ENCODE measurements at regions not wholly inside any gene's neighbourhood (a gene's known extent, or its start where the extent isn't known, plus 50 kb on each side); places are given as distances from the start of the nearest gene placed in this dataset.
"Not testable (repeated sequence)": the region's sequence is repeated elsewhere in the genome, so short reads cannot be mapped to it uniquely, and the experiment has no call there.

DNA sequence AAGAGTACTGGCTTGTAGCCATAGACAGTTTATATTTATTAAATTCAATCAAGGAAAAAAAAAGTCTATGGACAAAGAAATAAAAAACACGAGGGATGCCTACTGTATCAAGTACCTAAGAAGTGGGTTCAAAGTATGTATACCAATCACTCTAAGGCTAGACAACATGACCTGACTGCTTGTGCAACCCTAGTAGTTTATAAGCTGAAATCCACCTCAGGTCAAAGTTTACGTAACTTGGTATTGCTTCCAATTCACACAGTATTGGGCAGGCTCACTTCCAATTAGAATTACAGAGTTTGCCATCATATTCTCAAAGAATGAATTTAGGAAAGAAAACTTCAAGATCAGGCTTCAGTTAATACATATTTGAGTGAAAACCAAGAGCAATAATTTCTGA is 657.8 kb downstream of the DACH1 start:
- H3K4me3 ChIP-seq (ENCODE audit: control insufficient read depth in 1 of 7, extremely low read depth in 1 of 7, insufficient read depth in 4 of 7, low read depth in 2 of 7, low read length in 6 of 7): no peak overlapping the region
- H3K4me1 ChIP-seq (ENCODE audit: control extremely low read depth in 1 of 4, control insufficient read depth in 4 of 4, insufficient read depth in 4 of 4, low read length in 3 of 4): no peaks in the 10 kb centered on the region
- no peaks in the 10 kb centered on the region for H3K9me3 ChIP-seq (ENCODE audit: control extremely low read depth in 1 of 5, control insufficient read depth in 4 of 5, insufficient read depth in 2 of 5, low read depth in 1 of 5, low read length in 4 of 5)
- no peaks in the 10 kb centered on the region for H3K36me3 ChIP-seq (ENCODE audit: control insufficient read depth in 4 of 4, insufficient read depth in 4 of 4, low read length in 3 of 4)
- WGBS (ENCODE audit: insufficient coverage): no CpG with 5 or more reads among the region's 2 CpGs
- POLR2A ChIA-PET: no interaction called here
- CTCF ChIA-PET: no interaction called here
- no peaks in the 10 kb centered on the region for H3K27me3 ChIP-seq (replicated peaks in 2 of 5; ENCODE audit: control insufficient read depth in 4 of 5, insufficient read depth in 5 of 5, low read length in 4 of 5)
- DNase-seq: no peak
- no peak overlapping the region for H3K27ac ChIP-seq (ENCODE audit: insufficient read depth in 1 of 2, low read depth in 1 of 2, low read length in 2 of 2, poor library complexity in 1 of 2, severe bottlenecking in 2 of 2)

DNA sequence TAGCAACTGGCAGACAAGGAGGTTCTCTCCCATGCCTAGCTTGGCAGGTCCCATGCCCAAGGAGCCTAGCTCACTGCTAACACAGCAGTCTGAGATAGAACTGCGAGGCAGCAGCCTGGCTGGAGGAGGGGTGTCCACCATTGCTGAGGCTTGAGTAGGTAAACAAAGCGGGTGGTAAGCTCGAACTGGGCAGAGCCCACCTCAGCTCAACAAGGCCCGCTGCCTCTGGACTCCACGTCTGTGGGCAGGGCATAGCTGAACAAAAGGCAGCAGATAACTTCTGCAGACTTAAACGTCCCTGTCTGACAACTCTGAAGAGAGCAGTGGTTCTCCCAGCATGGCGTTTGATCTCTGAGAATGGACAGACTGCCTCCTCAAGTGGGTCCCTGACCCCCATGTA is 682.4 kb downstream of the DACH1 start:
- H3K36me3 ChIP-seq (ENCODE audit: control insufficient read depth in 4 of 4, insufficient read depth in 4 of 4, low read length in 3 of 4); H3K9me3 ChIP-seq (ENCODE audit: control extremely low read depth in 1 of 5, control insufficient read depth in 4 of 5, insufficient read depth in 2 of 5, low read depth in 1 of 5, low read length in 4 of 5); H3K27ac ChIP-seq (ENCODE audit: insufficient read depth in 1 of 2, low read depth in 1 of 2, low read length in 2 of 2, poor library complexity in 1 of 2, severe bottlenecking in 2 of 2); H3K4me3 ChIP-seq (ENCODE audit: control insufficient read depth in 1 of 7, extremely low read depth in 1 of 7, insufficient read depth in 4 of 7, low read depth in 2 of 7, low read length in 6 of 7); H3K4me1 ChIP-seq (ENCODE audit: control extremely low read depth in 1 of 4, control insufficient read depth in 4 of 4, insufficient read depth in 4 of 4, low read length in 3 of 4); CTCF ChIA-PET; H3K27me3 ChIP-seq (replicated peaks in 2 of 5; ENCODE audit: control insufficient read depth in 4 of 5, insufficient read depth in 5 of 5, low read length in 4 of 5); POLR2A ChIA-PET; DNase-seq: not testable (repeated sequence)
- WGBS (ENCODE audit: insufficient coverage): 100% methylated on average over 7 of the region's 7 CpGs

DNA sequence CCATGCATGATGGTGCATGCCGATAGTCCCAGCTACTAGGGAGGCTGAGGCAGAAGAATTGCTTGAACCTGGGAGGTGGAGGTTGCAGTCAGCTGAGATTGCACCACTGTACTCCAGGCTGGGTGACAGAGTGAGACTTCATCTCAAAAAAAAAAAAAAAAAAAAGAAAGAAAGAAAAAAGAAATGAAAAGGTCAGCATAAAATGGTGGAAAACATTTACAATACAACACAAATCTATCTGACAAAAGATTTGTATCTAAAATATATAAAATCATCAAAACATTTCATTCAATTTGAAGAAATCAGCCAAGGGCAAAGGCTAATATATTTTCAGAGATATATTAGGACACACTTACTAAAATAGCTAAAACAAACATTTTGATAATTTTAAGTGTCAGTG is 683.7 kb downstream of the DACH1 start:
- no CpG with 5 or more reads among the region's 1 CpG for WGBS (ENCODE audit: insufficient coverage)
- H3K4me3 ChIP-seq (ENCODE audit: control insufficient read depth in 1 of 7, extremely low read depth in 1 of 7, insufficient read depth in 4 of 7, low read depth in 2 of 7, low read length in 6 of 7); H3K4me1 ChIP-seq (ENCODE audit: control extremely low read depth in 1 of 4, control insufficient read depth in 4 of 4, insufficient read depth in 4 of 4, low read length in 3 of 4); POLR2A ChIA-PET; H3K27me3 ChIP-seq (replicated peaks in 2 of 5; ENCODE audit: control insufficient read depth in 4 of 5, insufficient read depth in 5 of 5, low read length in 4 of 5); CTCF ChIA-PET; H3K36me3 ChIP-seq (ENCODE audit: control insufficient read depth in 4 of 4, insufficient read depth in 4 of 4, low read length in 3 of 4); H3K9me3 ChIP-seq (ENCODE audit: control extremely low read depth in 1 of 5, control insufficient read depth in 4 of 5, insufficient read depth in 2 of 5, low read depth in 1 of 5, low read length in 4 of 5); DNase-seq; H3K27ac ChIP-seq (ENCODE audit: insufficient read depth in 1 of 2, low read depth in 1 of 2, low read length in 2 of 2, poor library complexity in 1 of 2, severe bottlenecking in 2 of 2): not testable (repeated sequence)

DNA sequence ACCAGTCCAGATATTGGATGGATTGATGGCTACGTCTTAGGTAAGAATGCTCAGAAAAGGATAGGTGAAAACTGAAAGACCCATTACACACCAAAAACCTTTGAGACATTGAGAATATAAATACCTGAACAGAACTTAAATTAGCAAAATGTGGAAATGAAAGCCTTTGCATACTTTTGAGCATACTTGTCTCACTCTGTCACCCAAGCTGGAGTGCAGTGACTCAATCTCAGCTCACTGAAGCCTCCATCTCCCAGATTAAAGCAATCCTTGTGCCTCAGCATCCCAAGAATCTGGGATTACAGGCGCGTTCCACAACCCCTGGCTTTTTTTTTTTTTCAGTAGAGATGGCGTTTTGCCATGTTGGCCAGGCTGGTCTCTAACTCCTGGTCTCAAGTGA is 695.3 kb downstream of the DACH1 start:
- no peak overlapping the region for H3K4me3 ChIP-seq (ENCODE audit: control insufficient read depth in 1 of 7, extremely low read depth in 1 of 7, insufficient read depth in 4 of 7, low read depth in 2 of 7, low read length in 6 of 7)
- ChIA-PET POLR2A (no interaction called here), CTCF (no interaction called here)
- no peaks in the 10 kb centered on the region for H3K36me3 ChIP-seq (ENCODE audit: control insufficient read depth in 4 of 4, insufficient read depth in 4 of 4, low read length in 3 of 4)
- no peaks in the 10 kb centered on the region for H3K9me3 ChIP-seq (ENCODE audit: control extremely low read depth in 1 of 5, control insufficient read depth in 4 of 5, insufficient read depth in 2 of 5, low read depth in 1 of 5, low read length in 4 of 5)
- no peak overlapping the region for H3K27ac ChIP-seq (ENCODE audit: insufficient read depth in 1 of 2, low read depth in 1 of 2, low read length in 2 of 2, poor library complexity in 1 of 2, severe bottlenecking in 2 of 2)
- DNase-seq: no peak
- no peaks in the 10 kb centered on the region for H3K27me3 ChIP-seq (replicated peaks in 2 of 5; ENCODE audit: control insufficient read depth in 4 of 5, insufficient read depth in 5 of 5, low read length in 4 of 5)
- 97% methylated on average over 3 of the region's 4 CpGs for WGBS (ENCODE audit: insufficient coverage)
- H3K4me1 ChIP-seq (ENCODE audit: control extremely low read depth in 1 of 4, control insufficient read depth in 4 of 4, insufficient read depth in 4 of 4, low read length in 3 of 4): no peaks in the 10 kb centered on the region

DNA sequence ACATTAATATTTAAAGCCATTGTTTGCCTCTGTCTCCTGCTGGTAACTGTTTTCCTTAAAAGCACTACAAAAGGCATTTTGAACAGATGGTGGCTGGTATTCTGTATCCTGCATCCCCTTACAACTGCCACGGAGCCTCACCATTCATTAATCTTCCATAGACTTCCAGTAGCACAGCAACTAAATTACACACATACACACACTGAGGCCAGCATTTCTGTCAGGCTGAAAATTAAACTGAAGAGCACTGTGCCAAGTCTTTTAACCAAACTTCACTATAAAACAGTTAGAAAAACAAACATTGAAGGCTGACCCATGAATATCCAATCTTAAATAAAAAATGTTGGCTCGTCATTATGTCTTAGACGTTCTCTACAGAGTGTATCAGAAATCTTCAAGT is 697.8 kb downstream of the DACH1 start:
- whole genome bisulfite sequencing (ENCODE audit: insufficient coverage): 71% methylated on average over 2 of the region's 3 CpGs
- no peaks in the 10 kb centered on the region for H3K27me3 ChIP-seq (replicated peaks in 2 of 5; ENCODE audit: control insufficient read depth in 4 of 5, insufficient read depth in 5 of 5, low read length in 4 of 5)
- DNase-seq: no peak
- H3K4me3 ChIP-seq (ENCODE audit: control insufficient read depth in 1 of 7, extremely low read depth in 1 of 7, insufficient read depth in 4 of 7, low read depth in 2 of 7, low read length in 6 of 7): no peak overlapping the region
- H3K4me1 ChIP-seq (ENCODE audit: control extremely low read depth in 1 of 4, control insufficient read depth in 4 of 4, insufficient read depth in 4 of 4, low read length in 3 of 4): no peaks in the 10 kb centered on the region
- H3K27ac ChIP-seq (ENCODE audit: insufficient read depth in 1 of 2, low read depth in 1 of 2, low read length in 2 of 2, poor library complexity in 1 of 2, severe bottlenecking in 2 of 2): no peak overlapping the region
- H3K36me3 ChIP-seq (ENCODE audit: control insufficient read depth in 4 of 4, insufficient read depth in 4 of 4, low read length in 3 of 4): no peaks in the 10 kb centered on the region
- no peaks in the 10 kb centered on the region for H3K9me3 ChIP-seq (ENCODE audit: control extremely low read depth in 1 of 5, control insufficient read depth in 4 of 5, insufficient read depth in 2 of 5, low read depth in 1 of 5, low read length in 4 of 5)
- CTCF ChIA-PET: no interaction called here
- POLR2A ChIA-PET: no interaction called here

- no peak for DNase-seq
- no peak overlapping the region for H3K27ac ChIP-seq (ENCODE audit: insufficient read depth in 1 of 2, low read depth in 1 of 2, low read length in 2 of 2, poor library complexity in 1 of 2, severe bottlenecking in 2 of 2)
- no peaks in the 10 kb centered on the region for H3K9me3 ChIP-seq (ENCODE audit: control extremely low read depth in 1 of 5, control insufficient read depth in 4 of 5, insufficient read depth in 2 of 5, low read depth in 1 of 5, low read length in 4 of 5)
- POLR2A ChIA-PET: no interaction called here
- H3K4me3 ChIP-seq (ENCODE audit: control insufficient read depth in 1 of 7, extremely low read depth in 1 of 7, insufficient read depth in 4 of 7, low read depth in 2 of 7, low read length in 6 of 7): no peak overlapping the region
- no peaks in the 10 kb centered on the region for H3K27me3 ChIP-seq (replicated peaks in 2 of 5; ENCODE audit: control insufficient read depth in 4 of 5, insufficient read depth in 5 of 5, low read length in 4 of 5)
- no peaks in the 10 kb centered on the region for H3K4me1 ChIP-seq (ENCODE audit: control extremely low read depth in 1 of 4, control insufficient read depth in 4 of 4, insufficient read depth in 4 of 4, low read length in 3 of 4)
- CTCF ChIA-PET: no interaction called here
- H3K36me3 ChIP-seq (ENCODE audit: control insufficient read depth in 4 of 4, insufficient read depth in 4 of 4, low read length in 3 of 4): no peaks in the 10 kb centered on the region
- 96% methylated on average over 5 of the region's 6 CpGs for WGBS (ENCODE audit: insufficient coverage)
Observed at GRCh38 chr13:71156550-71156949, 710.5 kb downstream of the DACH1 start.

DNA sequence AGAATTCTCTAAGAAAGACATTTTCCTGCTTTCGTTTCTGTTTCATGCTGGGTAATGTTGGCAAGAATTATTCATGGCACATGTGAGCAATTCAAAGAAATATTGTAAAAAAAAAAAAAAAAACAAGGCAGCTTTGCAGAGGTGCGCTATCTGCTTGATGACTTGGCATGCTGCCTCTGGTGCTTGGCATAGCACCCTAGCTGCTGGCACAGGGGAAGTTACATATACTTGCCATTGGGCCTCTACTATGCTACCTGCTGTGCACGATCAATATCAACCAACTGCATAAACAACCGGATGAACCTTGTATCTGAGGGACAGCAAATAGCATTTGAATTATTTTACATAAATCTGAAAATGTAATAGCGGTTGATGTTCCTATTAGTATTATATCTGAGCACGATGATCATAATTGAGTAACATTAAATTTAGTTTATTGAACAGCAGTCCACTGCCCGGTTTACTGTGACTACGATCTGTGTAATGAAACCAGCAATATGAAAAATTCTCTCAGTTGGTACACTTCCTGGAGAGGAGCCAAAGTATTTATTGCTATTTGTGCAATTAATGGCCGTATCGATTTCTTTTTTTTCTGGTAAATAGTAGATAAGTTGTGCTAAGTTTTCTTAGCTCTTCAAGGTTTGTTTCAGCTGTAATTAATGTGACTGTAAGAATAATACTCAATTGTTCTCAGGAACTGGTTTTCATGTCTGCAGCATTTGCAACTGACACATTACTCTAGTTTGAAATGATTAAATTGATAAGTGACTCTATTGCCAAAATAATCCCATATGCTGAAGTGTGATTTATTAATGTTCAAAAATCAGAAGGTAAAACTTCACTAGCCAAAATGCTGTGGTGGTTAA is 717.3 kb downstream of the DACH1 start:
- ChIA-PET POLR2A (no interaction called here), CTCF (interaction anchor here (0.6 kb wide), 1 partner anchor 429 kb away, joined by 3 read pairs; no protein-coding TSS in a partner anchor)
- 96% methylated on average over 5 of the region's 10 CpGs for WGBS (ENCODE audit: insufficient coverage)
- Histone ChIP-seq H3K27ac (ENCODE audit: insufficient read depth in 1 of 2, low read depth in 1 of 2, low read length in 2 of 2, poor library complexity in 1 of 2, severe bottlenecking in 2 of 2) (no peak overlapping the region), H3K4me3 (ENCODE audit: control insufficient read depth in 1 of 7, extremely low read depth in 1 of 7, insufficient read depth in 4 of 7, low read depth in 2 of 7, low read length in 6 of 7) (no peak overlapping the region), H3K27me3 (replicated peaks in 2 of 5; ENCODE audit: control insufficient read depth in 4 of 5, insufficient read depth in 5 of 5, low read length in 4 of 5) (no peaks in the 10 kb centered on the region), H3K4me1 (ENCODE audit: control extremely low read depth in 1 of 4, control insufficient read depth in 4 of 4, insufficient read depth in 4 of 4, low read length in 3 of 4) (no peaks in the 10 kb centered on the region), H3K9me3 (ENCODE audit: control extremely low read depth in 1 of 5, control insufficient read depth in 4 of 5, insufficient read depth in 2 of 5, low read depth in 1 of 5, low read length in 4 of 5) (no peaks in the 10 kb centered on the region), H3K36me3 (ENCODE audit: control insufficient read depth in 4 of 4, insufficient read depth in 4 of 4, low read length in 3 of 4) (no peaks in the 10 kb centered on the region)
- no peak for DNase-seq
